ENCODE measurements at regions not wholly inside any gene's neighbourhood (a gene's known extent, or its start where the extent isn't known, plus 50 kb on each side); places are given as distances from the start of the nearest gene placed in this dataset.

DNA sequence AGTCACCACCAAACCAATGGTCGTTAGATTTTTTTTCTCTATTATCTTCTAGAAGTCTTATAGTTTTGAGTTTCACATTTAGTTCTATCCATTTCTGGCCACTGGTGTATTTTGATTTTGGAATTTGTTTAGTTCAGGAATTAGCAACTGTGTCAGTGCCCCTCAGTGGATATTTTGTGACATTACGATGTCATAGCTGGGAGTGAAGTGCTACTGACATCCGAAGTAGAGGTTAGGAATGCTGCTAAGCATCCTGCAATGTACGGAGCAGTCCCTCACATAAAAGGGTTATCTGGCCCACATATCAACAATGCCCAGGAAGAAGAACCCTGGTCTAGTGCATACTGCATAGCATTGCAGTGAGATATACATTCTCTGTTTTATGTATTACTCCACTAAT lies 157.4 kb upstream of the RGPD4 start:
- TF ChIP-seq, protein P1, sequence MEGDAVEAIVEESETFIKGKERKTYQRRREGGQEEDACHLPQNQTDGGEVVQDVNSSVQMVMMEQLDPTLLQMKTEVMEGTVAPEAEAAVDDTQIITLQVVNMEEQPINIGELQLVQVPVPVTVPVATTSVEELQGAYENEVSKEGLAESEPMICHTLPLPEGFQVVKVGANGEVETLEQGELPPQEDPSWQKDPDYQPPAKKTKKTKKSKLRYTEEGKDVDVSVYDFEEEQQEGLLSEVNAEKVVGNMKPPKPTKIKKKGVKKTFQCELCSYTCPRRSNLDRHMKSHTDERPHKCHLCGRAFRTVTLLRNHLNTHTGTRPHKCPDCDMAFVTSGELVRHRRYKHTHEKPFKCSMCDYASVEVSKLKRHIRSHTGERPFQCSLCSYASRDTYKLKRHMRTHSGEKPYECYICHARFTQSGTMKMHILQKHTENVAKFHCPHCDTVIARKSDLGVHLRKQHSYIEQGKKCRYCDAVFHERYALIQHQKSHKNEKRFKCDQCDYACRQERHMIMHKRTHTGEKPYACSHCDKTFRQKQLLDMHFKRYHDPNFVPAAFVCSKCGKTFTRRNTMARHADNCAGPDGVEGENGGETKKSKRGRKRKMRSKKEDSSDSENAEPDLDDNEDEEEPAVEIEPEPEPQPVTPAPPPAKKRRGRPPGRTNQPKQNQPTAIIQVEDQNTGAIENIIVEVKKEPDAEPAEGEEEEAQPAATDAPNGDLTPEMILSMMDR (IDR thresholded peaks at IDR 0.05; ENCODE audit: low read depth, low read length) = peak; percentile 38
- no peak for TF ChIP-seq EZH2phosphoT487 (IDR thresholded peaks at IDR 0.05; ENCODE audit: low read depth)
